ENCODE measurements at regions not wholly inside any gene's neighbourhood (a gene's known extent, or its start where the extent isn't known, plus 50 kb on each side); places are given as distances from the start of the nearest gene placed in this dataset.

GRCh38 chrX:112527903-112528302 lies 151.8 kb downstream of the LHFPL1 start:
- intact Hi-C loops (cut with DNase I) = no loop called here
- no peak for ATAC-seq
- Histone ChIP-seq H3K27me3 (peaks cover 0 to 4% (median 0%) of the 10 kb centered on the region in 4 donors), H3K9me3 (no peaks in the 10 kb centered on the region), H3K36me3 (no peaks in the 10 kb centered on the region), H3K27ac (no peak overlapping the region), H3K4me1 (no peaks in the 10 kb centered on the region), H3K4me3 (no peak overlapping the region)
- DNase-seq = no peak
- no peak for TF ChIP-seq CTCF (IDR thresholded peaks at IDR 0.05)
- FAIRE-seq = no peak

GRCh38 chrX:112521676-112522075 lies 158.1 kb downstream of the LHFPL1 start:
- Histone ChIP-seq H3K27me3 (peaks cover 0 to 4% (median 0%) of the 10 kb centered on the region in 4 donors), H3K9me3 (no peaks in the 10 kb centered on the region), H3K4me1 (no peaks in the 10 kb centered on the region), H3K4me3 (no peak overlapping the region), H3K36me3 (no peaks in the 10 kb centered on the region), H3K27ac (no peak overlapping the region)
- ATAC-seq (no peak), FAIRE-seq (no peak), DNase-seq (no peak)
- WGBS, 2 donors = 38 to 43% methylated on average over 2 of the region's 2 CpGs
- intact Hi-C loops (cut with DNase I) = no loop called here
- no peak for TF ChIP-seq CTCF (IDR thresholded peaks at IDR 0.05)

GRCh38 chrX:112520124-112520523 lies 159.6 kb downstream of the LHFPL1 start:
- no peaks in the 10 kb centered on the region for H3K9me3 ChIP-seq
- H3K27ac ChIP-seq = no peak overlapping the region
- no peak for DNase-seq
- no peak overlapping the region for H3K4me3 ChIP-seq
- FAIRE-seq = no peak
- no peaks in the 10 kb centered on the region for H3K36me3 ChIP-seq
- no peaks in the 10 kb centered on the region for H3K4me1 ChIP-seq
- ATAC-seq = no peak
- no peak for TF ChIP-seq CTCF (IDR thresholded peaks at IDR 0.05)
- 39 to 46% methylated on average over 1 of the region's 1 CpG for WGBS, 2 donors
- intact Hi-C loops (cut with DNase I) = no loop called here
- H3K27me3 ChIP-seq = no peaks in the 10 kb centered on the region

- TF ChIP-seq CTCF (IDR thresholded peaks at IDR 0.05) = no peak
- intact Hi-C loops (cut with DNase I) = no loop called here
Measured at GRCh38 chrX:112513154-112513553, 166.6 kb downstream of the LHFPL1 start.

GRCh38 chrX:112512509-112512908 lies 167.2 kb downstream of the LHFPL1 start:
- no peak for TF ChIP-seq CTCF (IDR thresholded peaks at IDR 0.05)
- no peaks in the 10 kb centered on the region for H3K9me3 ChIP-seq
- FAIRE-seq (no peak), ATAC-seq (no peak), DNase-seq (no peak)
- no peak overlapping the region for H3K27ac ChIP-seq
- no peaks in the 10 kb centered on the region for H3K27me3 ChIP-seq
- no peaks in the 10 kb centered on the region for H3K4me1 ChIP-seq
- intact Hi-C loops (cut with DNase I) = no loop called here
- WGBS, 2 donors = 48 to 59% methylated on average over 3 of the region's 3 CpGs
- no peak overlapping the region for H3K4me3 ChIP-seq
- no peaks in the 10 kb centered on the region for H3K36me3 ChIP-seq

More at GRCh38 chrX:112513154-112513553, 166.6 kb downstream of the LHFPL1 start:
- WGBS, 2 donors = 53 to 69% methylated on average over 3 of the region's 3 CpGs
- DNase-seq (no peak), FAIRE-seq (no peak), ATAC-seq (no peak)
- no peaks in the 10 kb centered on the region for H3K27me3 ChIP-seq
- no peak overlapping the region for H3K27ac ChIP-seq
- H3K4me1 ChIP-seq = no peaks in the 10 kb centered on the region
- no peaks in the 10 kb centered on the region for H3K36me3 ChIP-seq
- H3K9me3 ChIP-seq = no peaks in the 10 kb centered on the region
- H3K4me3 ChIP-seq = no peak overlapping the region
